PFSK-1 (cell line): ENCODE measurements at regions not wholly inside any gene's neighbourhood (a gene's known extent, or its start where the extent isn't known, plus 50 kb on each side); places are given as distances from the start of the nearest gene placed in this dataset.

Source experiments
- FOXP2 ChIP-seq: optimal IDR thresholded peaks from 2 replicates; pipeline ENCODE3; 2011; ENCODE audit warnings: borderline replicate concordance, control low read depth, inconsistent platforms; ENCODE audit not compliant: insufficient read depth; ENCODE audit errors: extremely low read length, extremely low read depth
- POLR2AphosphoS5 ChIP-seq: IDR thresholded peaks from 2 replicates; pipeline ENCODE4 v1.6.1; 2012; ENCODE audit warnings: low read depth, mild to moderate bottlenecking, control low read depth, low read length, moderate library complexity
- SIN3A ChIP-seq: IDR thresholded peaks from 2 replicates; pipeline ENCODE4 v1.6.1; 2012; ENCODE audit warnings: mild to moderate bottlenecking, low read length, moderate library complexity, borderline replicate concordance; ENCODE audit not compliant: insufficient read depth
- TAF1 ChIP-seq: IDR thresholded peaks from 2 replicates; pipeline ENCODE4 v1.6.1; 2012; ENCODE audit warnings: low read length, control low read depth, borderline replicate concordance; ENCODE audit not compliant: insufficient read depth
- TF ChIP-seq, protein P1 (sequence below), 2 experiments: IDR thresholded peaks; 2 replicates each; pipeline versions ENCODE4 v1.6.1 to v1.8.0; 2011 to 2012; ENCODE audit warnings: low read depth in 2 of 2, low read length in 2 of 2, control low read depth in 1 of 2, inconsistent platforms in 1 of 2, mild to moderate bottlenecking in 1 of 2, moderate library complexity in 1 of 2; ENCODE audit not compliant: insufficient read depth in 1 of 2

DNA sequence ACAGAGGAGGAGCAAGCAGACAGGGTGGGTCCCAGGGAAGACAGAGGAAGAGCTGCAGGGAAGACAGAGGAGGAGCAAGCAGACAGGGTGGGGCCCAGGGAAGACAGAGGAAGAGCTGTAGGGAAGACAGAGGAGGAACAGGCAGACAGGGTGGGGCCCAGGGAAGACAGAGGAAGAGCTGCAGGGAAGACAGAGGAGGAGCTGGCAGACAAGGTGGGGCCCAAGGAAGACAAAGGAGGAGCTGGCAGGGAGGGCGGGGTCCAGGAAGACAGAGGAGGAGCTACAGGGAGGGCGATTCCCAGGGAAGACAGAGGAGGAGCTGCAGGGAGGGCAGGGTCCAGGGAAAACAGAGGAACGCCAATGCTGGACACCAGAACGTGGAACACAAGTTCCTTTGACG lies 66.5 kb downstream of the PLXNA1 start:
- TF ChIP-seq SIN3A (no peak), POLR2AphosphoS5 (no peak), TAF1 (no peak), FOXP2 (no peak)
- TF ChIP-seq, protein P1, sequence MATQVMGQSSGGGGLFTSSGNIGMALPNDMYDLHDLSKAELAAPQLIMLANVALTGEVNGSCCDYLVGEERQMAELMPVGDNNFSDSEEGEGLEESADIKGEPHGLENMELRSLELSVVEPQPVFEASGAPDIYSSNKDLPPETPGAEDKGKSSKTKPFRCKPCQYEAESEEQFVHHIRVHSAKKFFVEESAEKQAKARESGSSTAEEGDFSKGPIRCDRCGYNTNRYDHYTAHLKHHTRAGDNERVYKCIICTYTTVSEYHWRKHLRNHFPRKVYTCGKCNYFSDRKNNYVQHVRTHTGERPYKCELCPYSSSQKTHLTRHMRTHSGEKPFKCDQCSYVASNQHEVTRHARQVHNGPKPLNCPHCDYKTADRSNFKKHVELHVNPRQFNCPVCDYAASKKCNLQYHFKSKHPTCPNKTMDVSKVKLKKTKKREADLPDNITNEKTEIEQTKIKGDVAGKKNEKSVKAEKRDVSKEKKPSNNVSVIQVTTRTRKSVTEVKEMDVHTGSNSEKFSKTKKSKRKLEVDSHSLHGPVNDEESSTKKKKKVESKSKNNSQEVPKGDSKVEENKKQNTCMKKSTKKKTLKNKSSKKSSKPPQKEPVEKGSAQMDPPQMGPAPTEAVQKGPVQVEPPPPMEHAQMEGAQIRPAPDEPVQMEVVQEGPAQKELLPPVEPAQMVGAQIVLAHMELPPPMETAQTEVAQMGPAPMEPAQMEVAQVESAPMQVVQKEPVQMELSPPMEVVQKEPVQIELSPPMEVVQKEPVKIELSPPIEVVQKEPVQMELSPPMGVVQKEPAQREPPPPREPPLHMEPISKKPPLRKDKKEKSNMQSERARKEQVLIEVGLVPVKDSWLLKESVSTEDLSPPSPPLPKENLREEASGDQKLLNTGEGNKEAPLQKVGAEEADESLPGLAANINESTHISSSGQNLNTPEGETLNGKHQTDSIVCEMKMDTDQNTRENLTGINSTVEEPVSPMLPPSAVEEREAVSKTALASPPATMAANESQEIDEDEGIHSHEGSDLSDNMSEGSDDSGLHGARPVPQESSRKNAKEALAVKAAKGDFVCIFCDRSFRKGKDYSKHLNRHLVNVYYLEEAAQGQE (IDR thresholded peaks at IDR 0.05; ENCODE audit: insufficient read depth in 1 of 2, low read depth in 2 of 2, low read length in 2 of 2) = no peak
